Calu3 (cell line): ENCODE measurements at regions not wholly inside any gene's neighbourhood (a gene's known extent, or its start where the extent isn't known, plus 50 kb on each side); places are given as distances from the start of the nearest gene placed in this dataset.
A peak's percentile ranks its signal among the peaks of the same experiment; 100 is the strongest.

Experiments used
- BruUV-seq: library from RNA; stranded (reverse); fragments of 400-500 nt; replicated peaks from 2 replicates; lab custom pipeline; 2021; lab: Mats Ljungman, UMichigan
- CTCF ChIA-PET: fragments of 300-600 bp; sonication (Branson Sonifier 250); formaldehyde crosslinking; loops from one replicate; lab custom pipeline; 2022; ENCODE audit warnings: antibody characterized with exemption; lab: Charles Lee
- DNase-seq: peaks from one replicate; pipeline ENCODE4 v3.0.0; 2022
- H3K27ac Mint-ChIP-seq: one replicate; pipeline ENCODE4 v1.8.0; 2022; ENCODE audit warnings: mixed read lengths; ENCODE audit not compliant: unreplicated experiment
- H3K27me3 Mint-ChIP-seq: one replicate; pipeline ENCODE4 v1.8.0; 2022; ENCODE audit warnings: mixed read lengths; ENCODE audit not compliant: unreplicated experiment
- H3K36me3 Mint-ChIP-seq: one replicate; pipeline ENCODE4 v1.8.0; 2022; ENCODE audit warnings: mild to moderate bottlenecking, moderate library complexity, mixed read lengths; ENCODE audit not compliant: insufficient read depth, unreplicated experiment
- H3K4me1 Mint-ChIP-seq: one replicate; pipeline ENCODE4 v1.8.0; 2022; ENCODE audit warnings: mild to moderate bottlenecking, low read depth, mixed read lengths; ENCODE audit not compliant: unreplicated experiment
- H3K4me3 Mint-ChIP-seq: one replicate; pipeline ENCODE4 v1.8.0; 2022; ENCODE audit warnings: mild to moderate bottlenecking, low read depth, moderate library complexity, mixed read lengths; ENCODE audit not compliant: unreplicated experiment
- H3K9me3 Mint-ChIP-seq: one replicate; pipeline ENCODE4 v1.8.0; 2022; ENCODE audit warnings: low read depth, mixed read lengths; ENCODE audit not compliant: unreplicated experiment
- intact Hi-C: fragments of 100-400 bp; cut with micrococcal nuclease; formaldehyde crosslinking; loops from one replicate; pipeline ENCODE4 v1.10.0; 2022; ENCODE audit not compliant: unreplicated experiment
- TF ChIP-seq, protein P1 (sequence below): fragments of 200-600 bp; IDR thresholded peaks from one replicate; pipeline ENCODE4 v1.8.0; 2022; ENCODE audit warnings: antibody characterized with exemption; ENCODE audit not compliant: unreplicated experiment

DNA sequence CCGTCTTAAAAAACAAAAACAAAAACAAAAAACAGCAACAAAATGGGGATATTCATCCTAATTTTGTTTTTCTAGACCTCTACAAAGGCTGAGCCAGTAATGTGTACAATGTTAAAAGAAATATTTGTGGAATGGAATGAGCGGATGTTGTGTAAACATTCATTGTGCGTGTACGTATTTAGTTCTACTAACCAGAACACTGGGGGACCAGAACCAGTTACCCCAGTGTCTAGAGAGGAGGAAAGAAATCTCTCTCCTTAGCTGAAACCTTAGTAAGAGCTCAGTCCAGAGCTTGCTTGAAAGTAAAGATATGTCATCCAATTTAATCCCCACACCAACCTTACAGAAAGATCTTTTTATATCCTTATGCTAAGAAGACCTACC, 106.7 kb upstream of the CPEB4 start:
- CTCF ChIA-PET, result no interaction called here
- Mint-ChIP-seq H3K9me3 (no peaks in the 10 kb centered on the region), H3K4me1 (peaks cover 52% of the 10 kb centered on the region), H3K27ac (peak overlapping the region; percentile 51), H3K27me3 (no peaks in the 10 kb centered on the region), H3K4me3 (no peak overlapping the region), H3K36me3 (no peaks in the 10 kb centered on the region)
- TF ChIP-seq, protein P1, sequence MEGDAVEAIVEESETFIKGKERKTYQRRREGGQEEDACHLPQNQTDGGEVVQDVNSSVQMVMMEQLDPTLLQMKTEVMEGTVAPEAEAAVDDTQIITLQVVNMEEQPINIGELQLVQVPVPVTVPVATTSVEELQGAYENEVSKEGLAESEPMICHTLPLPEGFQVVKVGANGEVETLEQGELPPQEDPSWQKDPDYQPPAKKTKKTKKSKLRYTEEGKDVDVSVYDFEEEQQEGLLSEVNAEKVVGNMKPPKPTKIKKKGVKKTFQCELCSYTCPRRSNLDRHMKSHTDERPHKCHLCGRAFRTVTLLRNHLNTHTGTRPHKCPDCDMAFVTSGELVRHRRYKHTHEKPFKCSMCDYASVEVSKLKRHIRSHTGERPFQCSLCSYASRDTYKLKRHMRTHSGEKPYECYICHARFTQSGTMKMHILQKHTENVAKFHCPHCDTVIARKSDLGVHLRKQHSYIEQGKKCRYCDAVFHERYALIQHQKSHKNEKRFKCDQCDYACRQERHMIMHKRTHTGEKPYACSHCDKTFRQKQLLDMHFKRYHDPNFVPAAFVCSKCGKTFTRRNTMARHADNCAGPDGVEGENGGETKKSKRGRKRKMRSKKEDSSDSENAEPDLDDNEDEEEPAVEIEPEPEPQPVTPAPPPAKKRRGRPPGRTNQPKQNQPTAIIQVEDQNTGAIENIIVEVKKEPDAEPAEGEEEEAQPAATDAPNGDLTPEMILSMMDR, result no peak
- intact Hi-C loops, result no loop called here
- no peak for DNase-seq
- BruUV-seq, result no TSS peak

DNA sequence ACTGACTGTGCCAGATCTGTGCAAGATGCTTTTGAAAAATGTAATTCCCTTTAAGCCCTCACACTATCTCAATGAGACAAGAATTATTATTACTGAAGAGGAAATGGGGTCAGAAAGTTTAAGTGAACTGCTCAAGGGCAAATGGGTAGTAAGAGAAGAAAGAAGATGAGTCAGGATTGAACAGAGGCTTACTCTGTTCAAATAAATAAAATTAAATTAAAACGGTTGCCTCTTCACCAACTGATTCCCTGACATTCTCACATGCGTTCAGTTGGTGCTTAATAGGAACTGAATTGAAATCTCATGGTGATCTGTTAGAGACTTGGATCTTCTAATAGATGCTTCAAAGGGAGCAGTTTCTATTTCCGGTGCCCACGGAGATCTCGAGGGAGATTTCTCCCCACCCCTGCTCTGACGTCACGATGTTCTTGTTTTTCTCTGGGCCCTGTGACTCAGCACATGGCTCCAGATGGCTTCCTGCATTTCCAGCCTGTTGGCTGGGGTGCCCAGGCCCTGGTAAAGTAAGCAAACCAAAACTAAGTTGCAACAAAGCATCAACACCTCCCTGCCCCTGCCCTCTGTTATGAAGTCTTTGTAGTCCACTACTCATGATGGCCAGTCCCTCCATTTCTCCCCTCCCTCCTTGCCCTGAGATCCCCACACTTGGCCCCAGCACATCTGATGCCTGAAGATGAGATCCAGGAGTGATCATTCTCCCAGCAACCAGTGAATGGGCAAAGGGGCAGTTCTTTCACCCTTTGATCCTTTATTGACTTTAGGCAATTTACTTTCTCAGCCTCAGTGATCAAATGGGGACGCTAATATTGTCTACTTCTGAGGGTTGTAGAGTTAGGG, 106.1 kb upstream of the CPEB4 start:
- H3K27ac Mint-ChIP-seq, result peak overlapping the region; percentile 51
- intact Hi-C loops, result no loop called here
- no TSS peak for BruUV-seq
- TF ChIP-seq, protein P1, result no peak
- peak; percentile 64 for DNase-seq
- peak overlapping the region; percentile 10 for H3K4me3 Mint-ChIP-seq
- H3K27me3 Mint-ChIP-seq, result no peaks in the 10 kb centered on the region
- CTCF ChIA-PET, result no interaction called here
- H3K36me3 Mint-ChIP-seq, result peaks cover 5% of the 10 kb centered on the region
- H3K9me3 Mint-ChIP-seq, result no peaks in the 10 kb centered on the region
- peaks cover 58% of the 10 kb centered on the region for H3K4me1 Mint-ChIP-seq

DNA sequence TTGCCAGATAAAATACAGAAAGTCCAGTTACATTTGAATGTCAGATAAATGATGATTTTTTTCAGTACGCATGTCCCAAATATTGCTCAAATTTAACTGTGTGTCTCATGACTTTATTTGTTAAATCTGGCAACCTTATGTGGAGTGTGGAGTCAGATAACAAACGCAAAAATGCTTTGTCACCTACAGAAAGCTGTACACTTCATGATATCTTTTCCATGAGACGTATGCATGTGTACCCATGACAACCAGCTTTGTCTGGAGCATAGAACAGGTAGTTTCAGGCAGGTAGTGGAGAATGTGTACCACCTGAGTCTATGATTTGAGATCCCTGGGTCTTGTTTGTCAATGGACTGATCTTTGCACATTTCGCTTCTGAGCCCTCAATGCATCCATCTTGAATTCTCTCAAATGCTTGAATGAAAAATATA, 105.5 kb upstream of the CPEB4 start:
- H3K27ac Mint-ChIP-seq, result peak overlapping the region; percentile 51
- intact Hi-C loops, result no loop called here
- peaks cover 5% of the 10 kb centered on the region for H3K36me3 Mint-ChIP-seq
- no peak overlapping the region for H3K4me3 Mint-ChIP-seq
- H3K27me3 Mint-ChIP-seq, result no peaks in the 10 kb centered on the region
- no peak for DNase-seq
- CTCF ChIA-PET, result interaction anchor here (0.6 to 1.2 kb wide), 2 partner anchors 18 to 25 kb away, joined by 4 read pairs; no protein-coding TSS in a partner anchor
- TF ChIP-seq, protein P1, result no peak
- no TSS peak for BruUV-seq
- H3K9me3 Mint-ChIP-seq, result no peaks in the 10 kb centered on the region
- peaks cover 64% of the 10 kb centered on the region for H3K4me1 Mint-ChIP-seq

DNA sequence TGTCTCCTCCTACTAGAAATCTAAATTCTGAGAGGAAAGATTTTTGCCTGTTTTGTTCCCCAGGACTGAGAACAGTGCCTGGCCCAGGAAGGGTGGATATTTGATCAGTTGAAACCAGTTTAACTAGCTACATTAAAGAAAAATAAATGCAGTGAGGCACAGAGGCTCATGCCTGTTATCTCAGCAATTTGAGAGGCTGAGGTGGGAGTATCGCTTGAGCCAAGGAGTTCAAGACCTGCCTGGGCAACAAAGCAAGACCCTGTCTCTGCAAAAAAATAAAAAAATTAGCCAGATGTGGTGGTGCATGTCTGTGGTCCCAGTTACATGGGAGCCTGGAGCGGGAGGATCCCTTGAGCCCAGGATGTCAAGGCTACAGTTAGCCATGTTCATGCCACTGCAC, 104.8 kb upstream of the CPEB4 start:
- DNase-seq, result no peak
- CTCF ChIA-PET, result interaction anchor here (0.6 to 1.2 kb wide), 2 partner anchors 19 to 26 kb away, joined by 4 read pairs; no protein-coding TSS in a partner anchor
- Mint-ChIP-seq H3K27me3 (no peaks in the 10 kb centered on the region), H3K36me3 (peaks cover 5% of the 10 kb centered on the region), H3K9me3 (no peaks in the 10 kb centered on the region), H3K4me1 (peaks cover 71% of the 10 kb centered on the region), H3K4me3 (no peak overlapping the region), H3K27ac (no peak overlapping the region)
- intact Hi-C loops, result no loop called here
- TF ChIP-seq, protein P1, result no peak
- no TSS peak for BruUV-seq
